ENCODE measurements at regions not wholly inside any gene's neighbourhood (a gene's known extent, or its start where the extent isn't known, plus 50 kb on each side); places are given as distances from the start of the nearest gene placed in this dataset.

GRCh38 chr4:164501074-164501473, 252.9 kb upstream of the SMIM31 start:
- no peak overlapping the region for H3K27ac ChIP-seq
- no peak for DNase-seq (ENCODE audit: extremely low spot score in 2 of 2)
- H3K4me1 ChIP-seq, result no peaks in the 10 kb centered on the region
- H3K27me3 ChIP-seq, result no peaks in the 10 kb centered on the region
- TF ChIP-seq POLR2AphosphoS5 (IDR thresholded peaks at IDR 0.05; ENCODE audit: insufficient read depth in 1 of 2, low read depth in 1 of 2) (no peak), POLR2A (IDR thresholded peaks at IDR 0.05) (no peak)
- TF ChIP-seq, protein P1, sequence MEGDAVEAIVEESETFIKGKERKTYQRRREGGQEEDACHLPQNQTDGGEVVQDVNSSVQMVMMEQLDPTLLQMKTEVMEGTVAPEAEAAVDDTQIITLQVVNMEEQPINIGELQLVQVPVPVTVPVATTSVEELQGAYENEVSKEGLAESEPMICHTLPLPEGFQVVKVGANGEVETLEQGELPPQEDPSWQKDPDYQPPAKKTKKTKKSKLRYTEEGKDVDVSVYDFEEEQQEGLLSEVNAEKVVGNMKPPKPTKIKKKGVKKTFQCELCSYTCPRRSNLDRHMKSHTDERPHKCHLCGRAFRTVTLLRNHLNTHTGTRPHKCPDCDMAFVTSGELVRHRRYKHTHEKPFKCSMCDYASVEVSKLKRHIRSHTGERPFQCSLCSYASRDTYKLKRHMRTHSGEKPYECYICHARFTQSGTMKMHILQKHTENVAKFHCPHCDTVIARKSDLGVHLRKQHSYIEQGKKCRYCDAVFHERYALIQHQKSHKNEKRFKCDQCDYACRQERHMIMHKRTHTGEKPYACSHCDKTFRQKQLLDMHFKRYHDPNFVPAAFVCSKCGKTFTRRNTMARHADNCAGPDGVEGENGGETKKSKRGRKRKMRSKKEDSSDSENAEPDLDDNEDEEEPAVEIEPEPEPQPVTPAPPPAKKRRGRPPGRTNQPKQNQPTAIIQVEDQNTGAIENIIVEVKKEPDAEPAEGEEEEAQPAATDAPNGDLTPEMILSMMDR (IDR thresholded peaks at IDR 0.05), result no peak
- intact Hi-C loops (cut with DNase I), result no loop called here
- no peaks in the 10 kb centered on the region for H3K9me3 ChIP-seq
- no peaks in the 10 kb centered on the region for H3K36me3 ChIP-seq
- no peak overlapping the region for H3K4me3 ChIP-seq

GRCh38 chr4:164503874-164504273, 250.1 kb upstream of the SMIM31 start:
- Histone ChIP-seq H3K36me3 (no peaks in the 10 kb centered on the region), H3K4me1 (no peaks in the 10 kb centered on the region), H3K27ac (no peak overlapping the region), H3K9me3 (no peaks in the 10 kb centered on the region), H3K4me3 (no peak overlapping the region), H3K27me3 (no peaks in the 10 kb centered on the region)
- intact Hi-C loops (cut with DNase I), result no loop called here
- DNase-seq (ENCODE audit: extremely low spot score in 2 of 2), result no peak
- TF ChIP-seq, protein P1 (IDR thresholded peaks at IDR 0.05), result no peak
- TF ChIP-seq POLR2AphosphoS5 (IDR thresholded peaks at IDR 0.05; ENCODE audit: insufficient read depth in 1 of 2, low read depth in 1 of 2), result no peak
- no peak for TF ChIP-seq POLR2A (IDR thresholded peaks at IDR 0.05)

DNA sequence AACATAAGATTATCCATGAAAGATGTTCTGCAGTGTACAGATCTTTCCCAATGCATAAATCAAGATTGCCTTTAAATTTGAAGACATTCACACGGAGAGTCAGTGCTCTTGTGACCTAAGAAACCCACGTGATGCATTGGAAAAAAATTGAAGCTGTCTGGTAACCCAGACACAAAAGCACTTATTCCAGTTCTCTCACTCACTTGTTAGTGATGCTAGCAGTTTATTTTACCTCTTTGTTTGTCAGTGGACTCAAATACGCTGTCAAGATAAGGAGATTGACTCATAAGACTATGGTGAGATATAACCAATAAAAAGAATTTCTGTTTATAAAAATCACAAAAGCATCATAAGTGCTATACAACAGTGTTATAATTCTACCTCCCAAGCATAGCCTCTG, 245.8 kb upstream of the SMIM31 start:
- TF ChIP-seq, protein P1 (IDR thresholded peaks at IDR 0.05), result no peak
- TF ChIP-seq POLR2AphosphoS5 (IDR thresholded peaks at IDR 0.05; ENCODE audit: insufficient read depth in 1 of 2, low read depth in 1 of 2) (no peak), POLR2A (IDR thresholded peaks at IDR 0.05) (no peak)
- Histone ChIP-seq H3K4me3 (no peak overlapping the region), H3K27me3 (no peaks in the 10 kb centered on the region), H3K27ac (no peak overlapping the region), H3K4me1 (no peaks in the 10 kb centered on the region), H3K36me3 (no peaks in the 10 kb centered on the region), H3K9me3 (no peaks in the 10 kb centered on the region)
- intact Hi-C loops (cut with DNase I), result no loop called here
- no peak for DNase-seq (ENCODE audit: extremely low spot score in 2 of 2)

DNA sequence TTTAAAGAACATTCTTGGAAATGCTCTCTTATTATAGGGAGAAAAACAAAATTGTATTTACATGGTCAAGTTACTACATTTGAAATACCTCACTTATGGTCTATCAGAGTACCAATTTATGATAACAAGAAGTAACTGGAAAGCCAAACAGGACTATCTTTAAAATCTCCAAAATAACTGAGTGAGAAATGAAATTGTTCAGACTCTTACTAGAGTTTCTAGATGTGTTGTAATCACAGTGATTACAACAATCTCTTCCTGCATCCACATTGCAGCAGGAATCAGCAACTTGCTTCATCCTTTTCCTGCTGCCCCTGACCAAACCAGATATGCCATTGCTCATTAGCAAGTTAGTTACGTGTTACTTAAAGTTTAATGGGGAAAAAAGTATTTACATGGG, 245.2 kb upstream of the SMIM31 start:
- no peaks in the 10 kb centered on the region for H3K27me3 ChIP-seq
- intact Hi-C loops (cut with DNase I), result no loop called here
- no peak overlapping the region for H3K4me3 ChIP-seq
- no peaks in the 10 kb centered on the region for H3K4me1 ChIP-seq
- no peaks in the 10 kb centered on the region for H3K36me3 ChIP-seq
- H3K9me3 ChIP-seq, result no peaks in the 10 kb centered on the region
- H3K27ac ChIP-seq, result no peak overlapping the region
- TF ChIP-seq POLR2AphosphoS5 (IDR thresholded peaks at IDR 0.05; ENCODE audit: insufficient read depth in 1 of 2, low read depth in 1 of 2) (no peak), POLR2A (IDR thresholded peaks at IDR 0.05) (no peak)
- TF ChIP-seq, protein P1 (IDR thresholded peaks at IDR 0.05), result no peak
- DNase-seq (ENCODE audit: extremely low spot score in 2 of 2), result no peak

GRCh38 chr4:164509951-164510350, 244.0 kb upstream of the SMIM31 start:
- no peaks in the 10 kb centered on the region for H3K9me3 ChIP-seq
- no peaks in the 10 kb centered on the region for H3K4me1 ChIP-seq
- H3K36me3 ChIP-seq, result no peaks in the 10 kb centered on the region
- no peak for DNase-seq (ENCODE audit: extremely low spot score in 2 of 2)
- TF ChIP-seq POLR2A (IDR thresholded peaks at IDR 0.05) (no peak), POLR2AphosphoS5 (IDR thresholded peaks at IDR 0.05; ENCODE audit: insufficient read depth in 1 of 2, low read depth in 1 of 2) (no peak)
- TF ChIP-seq, protein P1 (IDR thresholded peaks at IDR 0.05), result no peak
- H3K27me3 ChIP-seq, result no peaks in the 10 kb centered on the region
- no peak overlapping the region for H3K27ac ChIP-seq
- H3K4me3 ChIP-seq, result no peak overlapping the region
- intact Hi-C loops (cut with DNase I), result no loop called here

All from vagina (tissue), 2 donors.